ENCODE measurements at regions not wholly inside any gene's neighbourhood (a gene's known extent, or its start where the extent isn't known, plus 50 kb on each side); places are given as distances from the start of the nearest gene placed in this dataset.
"Not testable (repeated sequence)": the region's sequence is repeated elsewhere in the genome, so short reads cannot be mapped to it uniquely, and the experiment has no call there.

- peaks cover 2% of the 10 kb centered on the region for H3K36me3 Mint-ChIP-seq (ENCODE audit: low read depth)
- no peak overlapping the region for H3K4me3 Mint-ChIP-seq
- H3K9me3 Mint-ChIP-seq: peaks cover 4% of the 10 kb centered on the region
- H3K4me1 Mint-ChIP-seq: no peaks in the 10 kb centered on the region
- no peak overlapping the region for H3K27ac Mint-ChIP-seq (ENCODE audit: unreplicated experiment)
- no peak for TF ChIP-seq CTCF (conservative IDR thresholded peaks at IDR 0.05)
- H3K27me3 Mint-ChIP-seq (ENCODE audit: low read depth): no peaks in the 10 kb centered on the region
- no peak for DNase-seq (ENCODE audit: low read depth, low spot score)
Measured at GRCh38 chr9:78982849-78983248, 588.9 kb upstream of the TLE4 start.

- DNase-seq (ENCODE audit: low read depth, low spot score): no peak
- no peaks in the 10 kb centered on the region for H3K4me1 Mint-ChIP-seq
- no peaks in the 10 kb centered on the region for H3K9me3 Mint-ChIP-seq
- no peaks in the 10 kb centered on the region for H3K36me3 Mint-ChIP-seq (ENCODE audit: low read depth)
- no peak overlapping the region for H3K4me3 Mint-ChIP-seq
- no peaks in the 10 kb centered on the region for H3K27me3 Mint-ChIP-seq (ENCODE audit: low read depth)
- TF ChIP-seq CTCF (conservative IDR thresholded peaks at IDR 0.05): no peak
- H3K27ac Mint-ChIP-seq (ENCODE audit: unreplicated experiment): no peak overlapping the region
Measured at GRCh38 chr9:78985084-78985738, 586.6 kb upstream of the TLE4 start.

- Mint-ChIP-seq H3K4me1 (no peaks in the 10 kb centered on the region), H3K36me3 (ENCODE audit: low read depth) (no peaks in the 10 kb centered on the region), H3K27ac (ENCODE audit: unreplicated experiment) (no peak overlapping the region), H3K4me3 (no peak overlapping the region), H3K9me3 (no peaks in the 10 kb centered on the region), H3K27me3 (ENCODE audit: low read depth) (no peaks in the 10 kb centered on the region)
- no peak for TF ChIP-seq CTCF (conservative IDR thresholded peaks at IDR 0.05)
- DNase-seq (ENCODE audit: low read depth, low spot score): no peak
Measured at GRCh38 chr9:78986446-78986845, 585.3 kb upstream of the TLE4 start.

- no peak overlapping the region for H3K4me3 Mint-ChIP-seq
- no peaks in the 10 kb centered on the region for H3K4me1 Mint-ChIP-seq
- no peaks in the 10 kb centered on the region for H3K36me3 Mint-ChIP-seq (ENCODE audit: low read depth)
- no peak for TF ChIP-seq CTCF (conservative IDR thresholded peaks at IDR 0.05)
- no peaks in the 10 kb centered on the region for H3K27me3 Mint-ChIP-seq (ENCODE audit: low read depth)
- no peak for DNase-seq (ENCODE audit: low read depth, low spot score)
- no peaks in the 10 kb centered on the region for H3K9me3 Mint-ChIP-seq
- no peak overlapping the region for H3K27ac Mint-ChIP-seq (ENCODE audit: unreplicated experiment)
Measured at GRCh38 chr9:78989031-78989658, 582.6 kb upstream of the TLE4 start.

- Mint-ChIP-seq H3K27ac (ENCODE audit: unreplicated experiment) (peak overlapping the region; percentile 61), H3K9me3 (peaks cover 3% of the 10 kb centered on the region), H3K4me1 (no peaks in the 10 kb centered on the region), H3K27me3 (ENCODE audit: low read depth) (no peaks in the 10 kb centered on the region), H3K36me3 (ENCODE audit: low read depth) (no peaks in the 10 kb centered on the region), H3K4me3 (no peak overlapping the region)
- no peak for DNase-seq (ENCODE audit: low read depth, low spot score)
- TF ChIP-seq CTCF (conservative IDR thresholded peaks at IDR 0.05): no peak
Measured at GRCh38 chr9:78994471-78994870, 577.3 kb upstream of the TLE4 start.

- H3K4me1 Mint-ChIP-seq; DNase-seq (ENCODE audit: low read depth, low spot score); H3K36me3 Mint-ChIP-seq (ENCODE audit: low read depth); H3K9me3 Mint-ChIP-seq; H3K4me3 Mint-ChIP-seq; H3K27me3 Mint-ChIP-seq (ENCODE audit: low read depth); H3K27ac Mint-ChIP-seq (ENCODE audit: unreplicated experiment): not testable (repeated sequence)
Measured at GRCh38 chr9:78994974-78995373, 576.8 kb upstream of the TLE4 start.

Data from neural crest cell (in vitro differentiated cells).